ENCODE measurements at regions not wholly inside any gene's neighbourhood (a gene's known extent, or its start where the extent isn't known, plus 50 kb on each side); places are given as distances from the start of the nearest gene placed in this dataset.

DNA sequence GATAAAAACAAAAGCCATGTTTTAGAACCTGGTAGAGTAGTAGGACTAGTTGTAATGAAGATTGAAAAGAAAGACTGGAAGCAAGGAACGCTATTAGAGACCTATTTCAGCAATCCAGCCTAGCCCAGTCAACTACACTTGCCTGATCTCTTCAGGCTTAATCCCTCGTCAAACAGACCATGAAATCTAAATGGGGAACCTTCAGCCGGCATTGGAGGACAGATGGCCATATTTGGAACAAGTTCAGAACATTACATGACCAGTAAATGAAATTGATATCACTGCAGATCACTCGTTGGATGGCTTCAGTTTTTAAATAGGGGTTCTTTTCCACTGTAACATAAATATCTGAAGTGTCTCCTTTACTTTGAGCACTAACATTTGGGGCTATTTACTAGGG is 84.8 kb upstream of the WDR44 start:
- TF ChIP-seq CTCF (IDR thresholded peaks at IDR 0.05) = no peak
- no peak for TF ChIP-seq POLR2A (IDR thresholded peaks at IDR 0.05)
